HepG2 (cell line): ENCODE measurements at regions not wholly inside any gene's neighbourhood (a gene's known extent, or its start where the extent isn't known, plus 50 kb on each side); places are given as distances from the start of the nearest gene placed in this dataset.

Experiments
- AKAP8 ChIP-seq: sonication (generic); formaldehyde crosslinking; IDR thresholded peaks from 2 replicates; pipeline ENCODE4 v1.5.1; 2020; ENCODE audit warnings: mild to moderate bottlenecking, missing genetic modification reagents
- GATAD1 ChIP-seq: IDR thresholded peaks from 2 replicates; pipeline ENCODE4 v1.6.1; 2016; ENCODE audit warnings: missing genetic modification reagents, missing compliant biosample characterization
- HDAC2 ChIP-seq: sonication (generic); formaldehyde crosslinking; IDR thresholded peaks from 2 replicates; pipeline ENCODE4 v1.4.0; 2020; ENCODE audit warnings: missing genetic modification reagents
- MLX ChIP-seq: IDR thresholded peaks from 2 replicates; pipeline ENCODE4 v1.6.1; 2016
- NR2F6 ChIP-seq, 2 experiments: IDR thresholded peaks; 2 replicates each; pipeline ENCODE4 v1.6.1; 2016; ENCODE audit warnings: antibody characterized with exemption in 1 of 2, mild to moderate bottlenecking in 1 of 2
- PAX8 ChIP-seq: sonication (generic); formaldehyde crosslinking; IDR thresholded peaks from 2 replicates; pipeline ENCODE4 v1.8.0; 2022; ENCODE audit warnings: mild to moderate bottlenecking, missing genetic modification reagents, borderline replicate concordance
- REPIN1 ChIP-seq: sonication (generic); formaldehyde crosslinking; IDR thresholded peaks from 2 replicates; pipeline ENCODE4 v1.8.0; 2022; ENCODE audit warnings: missing genetic modification reagents, low read depth, mild to moderate bottlenecking, borderline replicate concordance
- SALL1 ChIP-seq: sonication (generic); formaldehyde crosslinking; IDR thresholded peaks from 2 replicates; pipeline ENCODE4 v1.8.0; 2022; ENCODE audit warnings: mild to moderate bottlenecking, missing genetic modification reagents
- TGIF2 ChIP-seq: IDR thresholded peaks from 2 replicates; pipeline ENCODE4 v1.6.1; 2016; ENCODE audit warnings: control low read depth, missing compliant biosample characterization
- ZMYM4 ChIP-seq: sonication (generic); formaldehyde crosslinking; IDR thresholded peaks from 2 replicates; pipeline ENCODE4 v1.8.1; 2023; ENCODE audit warnings: mild to moderate bottlenecking, missing genetic modification reagents
- ZNF251 ChIP-seq: sonication (generic); formaldehyde crosslinking; IDR thresholded peaks from 2 replicates; pipeline ENCODE4 v1.9.0; 2021; ENCODE audit warnings: mild to moderate bottlenecking, missing genetic modification reagents
- ZNF280B ChIP-seq: sonication (generic); formaldehyde crosslinking; IDR thresholded peaks from 2 replicates; pipeline ENCODE4 v1.5.0; 2020; ENCODE audit warnings: missing genetic modification reagents, mild to moderate bottlenecking, borderline replicate concordance
- ZNF44 ChIP-seq: sonication (generic); formaldehyde crosslinking; IDR thresholded peaks from 2 replicates; pipeline ENCODE4 v1.5.1; 2020; ENCODE audit warnings: mild to moderate bottlenecking, missing genetic modification reagents
- ZNF605 ChIP-seq: sonication (generic); formaldehyde crosslinking; IDR thresholded peaks from 2 replicates; pipeline ENCODE4 v1.8.0; 2022; ENCODE audit warnings: mild to moderate bottlenecking, missing genetic modification reagents
- ZNF746 ChIP-seq: sonication (generic); formaldehyde crosslinking; IDR thresholded peaks from 2 replicates; pipeline ENCODE4 v1.8.0; 2022; ENCODE audit warnings: mild to moderate bottlenecking, missing genetic modification reagents
- ZNF816 ChIP-seq: sonication (generic); formaldehyde crosslinking; IDR thresholded peaks from 2 replicates; pipeline ENCODE4 v1.8.0; 2022; ENCODE audit warnings: missing genetic modification reagents, mild to moderate bottlenecking, borderline replicate concordance
- ZNF879 ChIP-seq: sonication (generic); formaldehyde crosslinking; IDR thresholded peaks from 2 replicates; pipeline ENCODE4 v1.8.1; 2023; ENCODE audit warnings: missing genetic modification reagents
- ZNF891 ChIP-seq: sonication (generic); formaldehyde crosslinking; IDR thresholded peaks from 2 replicates; pipeline ENCODE4 v1.5.0; 2020; ENCODE audit warnings: mild to moderate bottlenecking, missing genetic modification reagents
- TF ChIP-seq, protein P1 (sequence below), 2 experiments: fragments of 450-650 bp in 1 of 2; sonication (generic) in 1 of 2; formaldehyde crosslinking in 1 of 2; IDR thresholded peaks; 2 replicates each; pipeline versions ENCODE4 v1.6.1 to v1.8.0; 2016 to 2022; ENCODE audit warnings: antibody characterized with exemption in 1 of 2, mild to moderate bottlenecking in 1 of 2, missing genetic modification reagents in 1 of 2

DNA sequence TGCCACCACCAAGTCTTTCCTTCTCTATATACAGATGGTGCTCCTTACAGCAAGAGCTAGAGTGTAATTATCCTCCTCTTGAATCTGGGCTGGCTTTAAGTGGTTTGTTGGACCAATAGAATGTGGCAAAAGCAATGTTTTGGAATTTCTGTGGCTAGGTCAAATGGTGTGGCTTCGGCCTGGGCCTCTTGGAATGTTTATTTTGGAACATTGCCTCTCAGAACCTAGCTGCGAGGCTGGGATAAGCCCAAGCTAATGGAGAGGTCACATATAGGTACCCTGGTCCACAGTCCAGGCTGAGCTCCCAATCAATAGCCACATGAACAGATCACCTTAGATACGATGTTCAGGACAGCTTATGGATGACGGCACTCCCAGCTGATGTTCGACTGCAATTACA lies 556.7 kb downstream of the TYW1 start (continued):
- no peak for TF ChIP-seq HDAC2 (CRISPR knock-in tag)
- no peak for TF ChIP-seq GATAD1 (CRISPR knock-in tag)
- TF ChIP-seq PAX8 (CRISPR knock-in tag) = no peak
- no peak for TF ChIP-seq AKAP8 (CRISPR knock-in tag)
- TF ChIP-seq TGIF2 (CRISPR knock-in tag) = no peak
- no peak for TF ChIP-seq REPIN1
- no peak for TF ChIP-seq MLX (CRISPR knock-in tag)
- no peak for TF ChIP-seq ZNF44
- TF ChIP-seq ZNF891 = no peak
- no peak for TF ChIP-seq ZNF816 (CRISPR knock-in tag)
- TF ChIP-seq ZNF879 = no peak
- TF ChIP-seq, protein P1, sequence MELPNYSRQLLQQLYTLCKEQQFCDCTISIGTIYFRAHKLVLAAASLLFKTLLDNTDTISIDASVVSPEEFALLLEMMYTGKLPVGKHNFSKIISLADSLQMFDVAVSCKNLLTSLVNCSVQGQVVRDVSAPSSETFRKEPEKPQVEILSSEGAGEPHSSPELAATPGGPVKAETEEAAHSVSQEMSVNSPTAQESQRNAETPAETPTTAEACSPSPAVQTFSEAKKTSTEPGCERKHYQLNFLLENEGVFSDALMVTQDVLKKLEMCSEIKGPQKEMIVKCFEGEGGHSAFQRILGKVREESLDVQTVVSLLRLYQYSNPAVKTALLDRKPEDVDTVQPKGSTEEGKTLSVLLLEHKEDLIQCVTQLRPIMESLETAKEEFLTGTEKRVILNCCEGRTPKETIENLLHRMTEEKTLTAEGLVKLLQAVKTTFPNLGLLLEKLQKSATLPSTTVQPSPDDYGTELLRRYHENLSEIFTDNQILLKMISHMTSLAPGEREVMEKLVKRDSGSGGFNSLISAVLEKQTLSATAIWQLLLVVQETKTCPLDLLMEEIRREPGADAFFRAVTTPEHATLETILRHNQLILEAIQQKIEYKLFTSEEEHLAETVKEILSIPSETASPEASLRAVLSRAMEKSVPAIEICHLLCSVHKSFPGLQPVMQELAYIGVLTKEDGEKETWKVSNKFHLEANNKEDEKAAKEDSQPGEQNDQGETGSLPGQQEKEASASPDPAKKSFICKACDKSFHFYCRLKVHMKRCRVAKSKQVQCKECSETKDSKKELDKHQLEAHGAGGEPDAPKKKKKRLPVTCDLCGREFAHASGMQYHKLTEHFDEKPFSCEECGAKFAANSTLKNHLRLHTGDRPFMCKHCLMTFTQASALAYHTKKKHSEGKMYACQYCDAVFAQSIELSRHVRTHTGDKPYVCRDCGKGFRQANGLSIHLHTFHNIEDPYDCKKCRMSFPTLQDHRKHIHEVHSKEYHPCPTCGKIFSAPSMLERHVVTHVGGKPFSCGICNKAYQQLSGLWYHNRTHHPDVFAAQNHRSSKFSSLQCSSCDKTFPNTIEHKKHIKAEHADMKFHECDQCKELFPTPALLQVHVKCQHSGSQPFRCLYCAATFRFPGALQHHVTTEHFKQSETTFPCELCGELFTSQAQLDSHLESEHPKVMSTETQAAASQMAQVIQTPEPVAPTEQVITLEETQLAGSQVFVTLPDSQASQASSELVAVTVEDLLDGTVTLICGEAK (IDR thresholded peaks at IDR 0.05) = no peak
- TF ChIP-seq, protein P1 (CRISPR knock-in tag; IDR thresholded peaks at IDR 0.05) = no peak
- peak; percentile 48; the same call in 1 of the 2 replicates for TF ChIP-seq ZMYM4 (CRISPR knock-in tag)
- no peak for TF ChIP-seq ZNF605 (CRISPR knock-in tag)
- no peak for TF ChIP-seq NR2F6 (IDR thresholded peaks at IDR 0.05)
- TF ChIP-seq NR2F6 (CRISPR knock-in tag; IDR thresholded peaks at IDR 0.05) = no peak
- TF ChIP-seq ZNF251 (CRISPR knock-in tag) = no peak
- peak; percentile 35 for TF ChIP-seq SALL1 (CRISPR knock-in tag)
- no peak for TF ChIP-seq ZNF746 (CRISPR knock-in tag)
- no peak for TF ChIP-seq ZNF280B (CRISPR knock-in tag)
